GM21529 (cell line): ENCODE measurements at regions not wholly inside any gene's neighbourhood (a gene's known extent, or its start where the extent isn't known, plus 50 kb on each side); places are given as distances from the start of the nearest gene placed in this dataset.
"Not testable (repeated sequence)": the region's sequence is repeated elsewhere in the genome, so short reads cannot be mapped to it uniquely, and the experiment has no call there.

Experiments
- ATAC-seq: cut with Tn5 transposase; IDR thresholded peaks from one replicate; pipeline ENCODE4 v1.9.1; 2021; ENCODE audit not compliant: unreplicated experiment

DNA sequence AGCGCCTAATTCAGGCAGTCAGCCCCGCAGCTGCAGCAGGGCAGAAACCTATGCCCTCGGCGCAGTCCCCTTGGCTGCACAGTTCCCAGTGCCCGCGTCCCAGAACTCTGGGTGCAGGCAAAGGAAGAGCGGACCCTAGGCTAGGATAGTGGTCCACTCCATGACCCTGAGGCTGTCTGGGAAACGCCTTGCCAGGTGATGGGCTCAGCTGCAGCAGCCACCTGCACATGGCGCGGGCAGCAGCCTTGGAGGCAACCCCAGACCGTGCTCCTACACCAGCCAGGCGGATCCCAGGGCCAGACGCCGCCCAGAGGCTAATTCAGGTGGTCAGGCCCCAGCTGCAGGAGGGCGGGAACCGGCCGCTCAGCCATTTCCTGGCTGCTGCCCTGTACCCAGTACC is 83.0 kb downstream of the POTEC start:
- not testable (repeated sequence) for ATAC-seq

DNA sequence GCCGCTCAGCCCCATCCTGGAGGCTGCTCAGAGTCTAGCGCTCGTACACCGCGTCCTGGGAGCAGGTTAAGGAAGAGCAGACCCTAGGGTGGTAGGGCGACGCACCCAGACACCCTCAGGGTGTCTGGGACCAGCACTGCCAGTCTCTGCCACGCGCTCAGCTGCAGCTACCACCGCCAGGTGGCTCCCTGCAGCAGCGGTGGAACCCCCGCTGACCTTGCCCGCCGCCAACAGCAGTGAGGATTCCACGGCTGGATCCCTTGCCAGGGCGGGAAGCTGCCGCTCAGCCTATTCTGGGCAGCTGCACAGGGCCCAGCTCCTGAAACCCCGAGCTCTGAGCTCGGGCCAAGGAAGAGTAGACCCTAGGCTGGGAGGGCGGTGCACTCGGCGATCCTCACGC is 83.6 kb downstream of the POTEC start:
- not testable (repeated sequence) for ATAC-seq

DNA sequence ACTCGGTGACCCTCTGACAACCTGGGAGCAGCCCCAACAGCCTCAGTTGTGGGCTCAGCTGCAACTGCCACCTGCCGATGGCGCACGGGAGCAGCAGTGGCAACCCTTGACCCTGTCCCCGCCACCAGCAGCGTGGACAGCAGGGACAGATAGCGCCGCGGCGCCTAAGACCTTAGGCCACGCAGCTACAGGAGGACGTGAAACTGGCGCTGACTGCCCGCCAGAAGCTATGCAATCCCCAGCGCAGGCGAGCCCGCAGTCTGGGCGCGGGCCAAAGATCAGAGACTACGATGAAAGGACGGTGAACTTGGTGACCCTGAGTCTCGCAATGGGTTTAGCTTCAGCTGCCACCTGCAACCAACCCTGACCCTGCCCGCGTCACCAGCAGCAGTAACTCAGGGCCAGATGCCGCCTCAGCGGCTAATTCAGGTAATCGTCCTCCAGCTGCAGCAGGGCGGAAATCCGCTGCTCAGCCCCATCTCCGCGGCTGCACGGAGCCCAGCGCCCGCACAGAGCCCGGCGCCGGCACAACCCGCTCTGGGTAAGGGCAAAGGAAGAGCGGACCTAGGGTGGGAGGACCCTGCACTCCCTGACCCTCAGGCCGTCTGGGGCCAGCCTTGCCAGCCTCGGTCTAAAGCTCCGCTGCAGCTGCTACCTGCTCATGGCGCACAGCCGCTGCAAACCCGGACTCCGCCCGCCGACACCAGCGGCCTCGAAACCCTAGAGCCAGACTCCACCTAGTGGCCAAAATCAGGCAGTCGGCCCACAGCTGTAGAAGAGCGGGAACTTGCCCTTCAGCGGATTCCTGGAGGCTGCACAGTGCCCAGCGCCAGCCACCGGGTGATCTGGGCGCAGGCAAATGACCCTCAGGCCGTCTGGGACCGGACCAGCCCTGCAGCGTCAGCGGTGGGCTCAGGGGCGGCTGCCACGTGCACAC is 85.1 kb downstream of the POTEC start:
- not testable (repeated sequence) for ATAC-seq

DNA sequence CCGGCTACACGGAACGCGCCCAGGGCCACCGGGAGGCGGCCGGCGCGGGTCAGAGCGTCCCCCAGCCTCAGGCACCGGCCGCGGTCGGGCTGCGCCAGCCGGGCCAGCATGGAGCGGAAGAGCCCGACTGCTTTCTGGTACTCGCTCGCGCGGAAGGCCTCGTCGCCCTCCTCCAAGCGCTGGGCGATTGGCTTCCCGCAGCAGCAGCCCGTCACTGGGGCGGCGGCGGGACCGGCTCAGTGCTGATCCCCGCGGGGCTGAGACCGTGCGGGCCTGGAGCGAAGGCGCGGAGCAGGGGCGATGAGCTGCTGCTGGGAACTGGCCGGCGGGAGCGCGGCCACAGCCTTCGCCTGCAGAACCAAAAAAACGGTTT is 92.8 kb downstream of the POTEC start:
- ATAC-seq: not testable (repeated sequence)

DNA sequence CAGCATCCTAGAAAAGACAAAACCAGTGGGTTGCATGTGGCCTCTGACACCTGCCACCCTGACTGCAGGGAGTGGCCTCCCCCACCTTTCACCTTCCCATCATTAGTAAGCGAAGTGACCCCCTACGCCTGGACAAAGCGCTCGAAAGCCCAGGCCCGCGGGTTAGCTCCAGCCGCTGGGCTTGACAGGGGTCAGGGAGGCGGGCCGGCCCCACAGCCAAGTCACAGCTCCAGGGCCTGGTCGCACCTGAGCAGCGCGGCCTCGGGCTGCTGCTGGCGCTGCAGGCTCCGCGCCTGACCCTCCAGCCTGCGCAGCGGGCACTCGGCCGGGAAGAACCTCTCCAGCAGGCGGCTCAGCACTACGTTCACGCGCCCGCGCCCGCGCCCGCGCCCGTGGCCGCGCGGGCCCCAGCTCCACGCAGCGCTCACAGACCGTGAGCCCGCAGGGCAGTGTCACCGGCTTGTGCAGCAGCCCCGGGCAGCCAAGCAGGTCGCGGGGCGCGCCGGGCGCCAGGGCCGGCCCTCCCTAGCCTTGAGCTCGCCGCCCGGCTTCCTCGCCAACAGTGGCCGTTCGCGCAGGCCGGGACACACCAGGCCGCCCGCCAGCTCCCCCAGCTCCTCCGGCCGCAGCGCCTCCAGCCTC is 93.3 kb downstream of the POTEC start:
- ATAC-seq: not testable (repeated sequence)

DNA sequence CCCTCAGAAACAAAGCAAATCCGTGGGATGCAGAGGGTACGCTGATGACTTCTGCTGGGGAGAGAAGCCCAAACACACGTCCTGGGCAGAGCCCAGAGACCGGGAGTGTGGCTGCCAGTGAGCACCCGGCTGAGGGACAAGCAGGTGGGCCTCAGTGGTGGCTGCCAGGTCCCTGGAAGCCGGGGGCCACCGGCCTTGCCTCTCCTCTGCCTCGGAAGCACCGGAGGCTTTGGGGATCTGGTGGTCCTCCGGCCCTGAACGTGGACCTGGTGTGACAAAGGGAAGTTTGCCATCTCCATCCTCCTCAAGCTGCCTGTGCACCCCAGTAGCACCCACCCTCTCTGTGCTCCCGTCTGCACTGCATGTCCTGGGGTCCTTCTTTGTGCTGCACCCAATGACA is 94.3 kb downstream of the POTEC start:
- not testable (repeated sequence) for ATAC-seq

DNA sequence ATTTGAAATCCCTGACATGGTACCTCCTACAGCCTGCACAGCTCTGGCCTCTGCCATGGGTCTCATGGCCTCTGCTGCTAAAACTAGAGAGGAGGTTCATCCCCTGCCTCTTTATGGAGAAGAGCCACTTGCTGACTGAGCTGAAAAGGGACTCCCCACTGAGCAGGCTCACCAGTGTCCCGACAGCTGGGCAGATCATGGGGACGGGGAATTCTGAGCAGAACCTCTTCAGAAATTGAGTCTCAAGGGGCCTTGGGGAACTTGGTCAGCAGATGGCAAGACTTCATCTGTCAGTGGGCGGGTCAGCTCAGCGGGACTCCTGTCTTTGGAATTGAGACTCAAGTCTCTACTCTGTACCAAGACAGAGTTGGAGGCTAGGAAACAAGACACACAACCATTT is 95.7 kb downstream of the POTEC start:
- ATAC-seq: not testable (repeated sequence)

DNA sequence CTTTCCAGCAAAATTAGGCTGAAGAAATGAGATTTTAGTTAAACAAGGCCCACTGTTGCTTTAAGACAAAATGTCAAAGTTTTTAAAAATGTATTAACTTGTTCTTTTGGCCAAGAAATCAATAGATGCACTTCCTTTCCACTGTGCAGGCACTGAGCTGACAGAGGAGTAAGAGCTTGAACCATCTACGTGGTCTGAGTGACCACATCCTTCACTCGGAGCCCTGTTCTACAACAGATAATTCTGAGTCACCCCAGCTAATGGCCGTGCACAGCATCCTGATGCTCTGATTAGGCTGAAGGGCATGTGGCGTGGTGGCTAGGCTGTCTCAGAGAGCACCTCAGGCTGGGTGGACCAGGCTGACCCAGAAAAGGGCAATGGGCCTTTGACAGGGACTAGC is 107.9 kb downstream of the POTEC start:
- ATAC-seq: not testable (repeated sequence)

DNA sequence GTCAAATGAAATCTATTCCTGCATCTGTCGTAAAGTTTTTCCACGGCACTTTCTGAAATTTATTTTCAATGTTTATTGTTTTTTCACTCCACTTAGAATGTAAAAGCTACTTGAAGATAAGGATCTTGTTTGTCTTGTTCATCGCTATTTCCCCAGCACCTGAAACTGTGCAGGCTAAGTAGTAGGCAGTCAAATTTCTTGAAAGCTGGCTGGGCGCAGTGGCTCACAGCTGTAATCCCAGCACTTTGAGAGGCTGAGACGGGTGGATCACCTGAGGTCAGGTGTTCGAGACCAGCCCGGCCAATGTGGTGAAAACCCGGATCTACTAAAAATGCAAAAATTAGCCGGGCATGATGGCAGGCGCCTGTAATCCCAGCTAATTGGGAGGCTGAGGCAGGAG is 111.0 kb downstream of the POTEC start:
- not testable (repeated sequence) for ATAC-seq

DNA sequence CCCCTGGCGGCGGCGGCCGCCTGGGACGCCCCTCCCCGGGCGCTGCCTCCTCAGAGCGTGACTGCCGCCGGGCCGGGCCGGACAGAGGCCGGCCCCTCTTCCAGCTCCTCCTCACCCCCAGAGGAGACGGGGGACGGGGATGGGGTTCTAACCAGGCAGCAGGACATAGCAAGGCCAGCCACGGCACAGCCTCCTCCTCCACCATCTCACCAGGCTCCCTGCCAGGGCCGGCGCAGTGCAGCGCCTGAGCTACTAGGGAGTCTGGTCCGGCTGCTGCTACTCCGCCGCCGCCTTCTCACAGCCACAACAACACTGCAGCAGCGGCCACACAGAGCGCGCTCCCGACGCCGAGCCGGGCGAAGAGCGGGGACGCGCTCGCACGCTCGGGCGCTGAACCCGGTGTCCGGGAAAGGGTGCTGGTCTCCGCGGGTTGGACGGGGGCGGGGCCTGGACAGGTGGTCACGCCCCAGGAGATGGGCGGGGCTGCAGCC is 112.3 kb downstream of the POTEC start:
- ATAC-seq: not testable (repeated sequence)

DNA sequence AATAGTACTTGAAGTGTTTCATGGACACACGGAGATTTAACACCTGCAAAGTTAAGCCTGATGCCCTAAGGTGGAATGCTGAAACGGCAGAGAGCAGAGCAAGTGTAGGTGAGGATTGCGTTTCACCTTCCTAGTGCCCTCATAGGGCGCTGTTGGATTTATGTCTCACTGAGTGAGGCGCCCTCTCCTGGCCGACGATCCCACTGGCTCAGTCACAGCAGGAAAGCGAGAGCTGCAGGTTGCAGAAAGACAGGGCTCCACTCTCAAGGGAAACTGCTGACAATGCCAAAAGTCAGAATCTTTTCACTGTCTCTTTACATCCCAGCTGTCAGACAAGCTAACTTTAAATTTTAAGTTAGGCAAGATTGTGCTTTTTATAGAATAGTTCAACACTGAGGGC is 127.6 kb downstream of the POTEC start:
- ATAC-seq: not testable (repeated sequence)

DNA sequence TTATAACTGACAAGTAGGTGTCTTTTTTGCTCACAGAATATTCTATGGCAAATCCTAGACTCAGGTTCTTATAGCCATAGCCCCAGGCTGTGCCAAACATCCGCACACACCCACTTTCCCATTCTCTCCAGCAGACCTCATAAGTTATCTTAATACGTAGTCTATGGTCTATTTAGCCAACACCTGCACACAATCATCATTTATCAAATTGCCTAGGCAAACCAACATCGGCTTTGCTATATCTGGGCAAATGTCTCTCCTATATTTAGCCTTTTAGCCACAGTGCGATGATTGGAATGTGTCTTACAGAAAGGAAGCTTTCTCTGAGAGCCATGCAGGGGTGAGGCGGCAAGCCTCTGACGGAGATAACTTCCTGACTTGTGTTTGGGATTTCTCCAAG is 128.0 kb downstream of the POTEC start:
- not testable (repeated sequence) for ATAC-seq

DNA sequence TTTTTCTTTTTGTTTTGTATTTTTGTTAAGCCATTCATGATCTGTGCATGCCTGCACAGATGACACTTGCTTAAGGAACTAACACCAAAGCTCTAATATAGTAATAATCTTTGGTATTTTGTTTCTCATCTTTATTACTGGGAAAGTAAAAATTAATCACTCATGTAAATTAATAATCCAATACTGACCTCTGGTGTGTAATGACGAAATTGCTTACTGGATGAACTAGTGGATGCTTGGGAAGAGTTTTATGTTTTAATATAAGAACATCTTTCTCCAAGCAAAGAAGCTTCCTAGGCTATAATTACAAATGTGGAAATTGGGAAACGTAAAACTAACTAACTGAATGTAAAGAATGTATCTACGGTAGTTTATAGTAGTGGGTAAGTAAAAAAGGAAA is 147.9 kb downstream of the POTEC start:
- ATAC-seq: not testable (repeated sequence)

DNA sequence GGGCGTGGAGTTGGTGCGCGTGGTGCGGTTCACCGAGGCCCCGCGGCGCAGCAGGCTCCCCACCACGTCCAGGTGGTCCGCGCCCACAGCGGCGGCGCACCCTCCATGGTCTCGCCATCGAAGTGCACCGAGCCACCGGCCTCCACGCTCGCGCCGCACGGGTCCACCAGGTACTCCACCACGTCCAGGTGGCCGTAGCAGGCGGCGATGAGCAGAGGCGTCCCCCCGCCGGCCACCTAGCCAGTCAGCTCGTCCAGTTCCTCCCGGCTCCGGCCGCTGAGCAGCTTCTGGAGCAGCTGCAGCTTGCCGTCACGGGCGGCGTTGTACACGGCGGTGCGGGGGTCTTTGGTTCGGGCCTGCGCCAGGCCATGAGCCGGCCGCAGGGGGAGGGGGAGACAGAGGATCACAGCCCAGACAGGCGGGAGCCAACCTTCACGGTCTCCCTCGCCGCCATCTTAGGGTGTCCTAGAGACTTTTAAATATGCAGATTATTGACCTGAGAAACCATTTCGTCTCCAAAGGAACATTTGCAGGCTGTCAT is 149.8 kb downstream of the POTEC start:
- not testable (repeated sequence) for ATAC-seq

DNA sequence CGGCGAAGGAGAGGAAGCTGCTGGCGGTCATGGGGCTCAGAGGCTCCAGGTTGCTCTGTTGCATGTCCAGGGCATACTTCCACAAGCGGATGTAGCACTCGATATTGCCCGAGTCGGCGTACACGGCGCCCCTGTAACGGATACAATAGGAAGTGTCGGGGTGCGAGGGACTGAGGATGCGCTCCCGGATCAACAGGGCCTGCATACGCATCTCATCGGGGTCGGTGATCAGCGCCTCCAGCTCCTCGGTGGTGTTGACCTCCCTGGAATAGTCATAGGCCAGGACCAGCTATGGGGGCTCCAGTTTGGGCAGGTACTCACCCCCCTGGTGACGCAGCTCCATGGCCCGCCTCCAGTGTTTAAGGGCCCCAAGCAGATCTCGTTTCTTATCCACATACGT is 150.8 kb downstream of the POTEC start:
- ATAC-seq: not testable (repeated sequence)

DNA sequence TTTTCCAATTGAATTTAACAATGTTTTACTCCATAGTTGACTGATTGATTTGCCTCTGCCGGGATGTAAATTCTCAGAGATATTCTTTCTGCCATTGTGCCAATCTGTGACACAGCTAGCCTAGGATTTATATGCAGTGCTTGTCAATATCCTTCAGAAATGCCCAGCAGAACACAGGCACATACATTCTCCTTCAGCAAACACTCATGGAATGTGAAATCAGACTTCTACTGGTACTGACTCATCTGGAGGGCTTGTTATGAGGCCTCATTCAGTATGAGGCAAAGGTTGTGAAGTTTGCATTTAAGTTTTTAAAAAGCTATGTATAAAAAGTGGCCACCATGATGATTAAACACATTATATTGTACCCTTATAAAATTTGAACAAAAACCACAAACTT is 158.4 kb downstream of the POTEC start:
- ATAC-seq: not testable (repeated sequence)

DNA sequence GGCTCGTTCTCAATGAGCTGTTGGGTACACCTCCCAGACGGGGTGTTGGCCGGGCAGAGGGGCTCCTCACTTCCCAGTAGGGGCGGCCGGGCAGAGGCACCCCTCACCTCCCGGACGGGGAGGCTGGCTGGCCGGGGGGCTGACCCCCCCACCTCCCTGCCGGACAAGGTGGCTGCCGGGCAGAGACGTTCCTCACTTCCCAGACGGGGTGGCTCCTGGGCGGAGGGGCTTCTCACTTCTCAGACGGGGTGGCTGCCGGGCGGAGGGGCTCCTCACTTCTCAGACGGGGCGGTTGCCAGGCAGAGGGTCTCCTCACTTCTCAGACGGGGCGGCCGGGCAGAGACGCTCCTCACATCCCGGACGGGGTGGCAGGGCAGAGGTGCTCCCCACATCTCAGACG is 160.7 kb downstream of the POTEC start:
- not testable (repeated sequence) for ATAC-seq

DNA sequence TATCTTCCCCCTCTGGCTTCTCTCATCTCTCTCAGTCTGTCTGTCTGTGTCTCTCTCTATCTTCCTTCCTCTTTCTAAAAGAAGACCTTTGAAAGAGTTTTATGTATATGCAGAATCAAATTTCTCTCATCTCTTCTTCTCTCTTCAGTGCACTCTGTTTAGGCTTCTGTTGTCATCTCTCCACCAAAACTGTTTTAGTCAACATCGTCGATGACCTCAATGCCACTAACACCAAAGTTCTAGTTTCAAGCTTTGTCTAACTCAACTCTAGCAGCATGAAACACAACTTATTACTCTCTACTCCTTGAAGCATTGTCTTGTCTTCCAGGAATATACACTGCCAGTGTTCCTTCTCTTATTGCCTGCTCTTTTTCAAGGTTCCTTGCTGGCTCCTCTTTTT is 163.9 kb downstream of the POTEC start:
- ATAC-seq: not testable (repeated sequence)

DNA sequence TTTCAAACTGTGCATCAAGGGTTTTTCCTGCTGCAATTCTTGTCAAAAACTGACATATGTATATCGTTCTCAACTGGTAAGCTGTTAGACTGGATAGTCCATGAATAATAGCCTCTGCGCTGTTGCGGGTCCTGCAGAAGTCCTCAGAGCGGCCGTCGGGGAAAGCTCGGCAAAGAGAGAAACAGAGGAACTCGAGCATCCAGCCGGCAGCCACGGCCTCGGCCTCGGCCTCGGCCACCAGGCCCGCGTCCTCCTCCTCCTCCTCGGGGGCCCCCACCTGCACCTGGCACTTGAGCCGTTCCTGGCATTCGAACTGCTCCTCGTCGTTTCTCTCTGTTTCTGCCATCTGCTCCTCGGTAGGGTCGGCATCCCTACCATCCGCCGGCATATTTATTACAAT is 165.0 kb downstream of the POTEC start:
- ATAC-seq: not testable (repeated sequence)

DNA sequence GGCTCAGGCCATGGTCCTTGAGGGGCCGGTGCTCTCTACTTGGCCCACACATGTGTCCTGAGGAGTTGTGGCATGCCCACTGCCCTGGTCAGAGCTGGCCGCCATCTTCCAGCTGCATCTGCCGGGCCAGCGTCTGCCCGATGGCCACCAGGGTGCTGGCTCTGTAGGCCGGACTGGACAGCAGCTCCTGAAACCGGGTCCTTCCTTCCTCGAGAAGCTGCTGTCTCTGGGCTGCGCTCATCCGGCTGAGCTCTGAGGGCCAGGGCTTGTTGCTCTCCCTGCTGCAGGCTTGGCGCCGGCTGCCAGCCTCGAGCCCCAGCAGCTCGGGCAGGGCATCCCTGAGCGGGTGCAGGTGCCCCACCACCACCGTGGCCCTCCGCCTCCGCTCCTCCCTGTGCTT is 182.1 kb downstream of the POTEC start:
- not testable (repeated sequence) for ATAC-seq

DNA sequence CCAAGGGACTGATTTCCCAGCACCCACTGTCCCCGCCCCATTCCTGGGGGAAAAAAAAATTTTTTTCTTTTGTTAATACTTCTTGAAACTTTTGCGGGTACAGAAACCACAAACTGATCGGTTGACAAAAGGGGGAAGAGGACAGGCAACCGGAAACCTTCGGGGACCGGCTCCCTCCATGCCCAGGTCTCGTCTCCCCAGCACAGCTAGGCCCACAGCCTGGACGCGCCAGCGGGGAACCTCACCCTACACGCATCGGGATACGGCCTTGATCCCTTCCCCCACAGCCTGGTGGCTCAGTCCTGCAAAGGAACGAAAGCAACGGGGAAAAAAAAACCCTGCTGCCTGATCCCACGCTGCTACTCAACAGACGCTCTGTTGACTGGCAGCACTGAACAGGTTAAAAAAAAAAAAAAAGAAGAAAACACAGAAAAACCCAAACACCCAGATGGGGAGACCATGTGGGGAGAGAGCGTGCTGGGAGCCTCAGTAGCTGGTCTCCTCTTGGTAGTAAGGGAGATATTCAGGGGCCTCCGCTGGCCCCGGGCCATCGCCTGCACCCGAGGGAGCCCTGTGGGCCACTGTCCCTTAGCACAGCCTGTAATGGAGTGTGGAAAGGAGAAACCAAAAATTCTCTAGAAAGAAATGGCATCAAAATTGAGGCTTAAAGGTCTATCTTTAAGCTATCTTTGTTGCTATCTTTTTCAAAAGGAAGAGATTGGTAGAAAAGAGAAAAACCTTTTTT is 185.7 kb downstream of the POTEC start:
- ATAC-seq: not testable (repeated sequence)
